ENCODE measurements at regions not wholly inside any gene's neighbourhood (a gene's known extent, or its start where the extent isn't known, plus 50 kb on each side); places are given as distances from the start of the nearest gene placed in this dataset.

DNA sequence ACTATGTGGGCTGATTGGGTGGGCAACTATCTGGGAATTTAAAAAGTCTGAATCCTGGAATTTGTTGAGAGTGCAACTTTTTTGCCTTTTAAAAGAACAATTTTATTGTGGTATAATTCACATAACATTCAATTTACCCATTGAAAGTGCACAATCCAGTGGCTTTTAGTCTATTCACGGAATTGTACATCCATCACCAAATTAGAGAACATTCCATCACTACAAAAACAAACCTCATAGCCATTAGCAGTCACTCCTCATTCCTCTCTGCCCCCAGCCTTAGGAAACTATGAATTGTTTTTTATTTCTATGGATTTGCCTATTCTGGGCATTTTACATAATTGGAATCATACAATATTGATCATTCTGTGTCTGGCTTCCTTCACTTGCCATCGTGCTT lies 101.8 kb upstream of the ALDH1A3 start (continued):
- TF ChIP-seq, protein P1, sequence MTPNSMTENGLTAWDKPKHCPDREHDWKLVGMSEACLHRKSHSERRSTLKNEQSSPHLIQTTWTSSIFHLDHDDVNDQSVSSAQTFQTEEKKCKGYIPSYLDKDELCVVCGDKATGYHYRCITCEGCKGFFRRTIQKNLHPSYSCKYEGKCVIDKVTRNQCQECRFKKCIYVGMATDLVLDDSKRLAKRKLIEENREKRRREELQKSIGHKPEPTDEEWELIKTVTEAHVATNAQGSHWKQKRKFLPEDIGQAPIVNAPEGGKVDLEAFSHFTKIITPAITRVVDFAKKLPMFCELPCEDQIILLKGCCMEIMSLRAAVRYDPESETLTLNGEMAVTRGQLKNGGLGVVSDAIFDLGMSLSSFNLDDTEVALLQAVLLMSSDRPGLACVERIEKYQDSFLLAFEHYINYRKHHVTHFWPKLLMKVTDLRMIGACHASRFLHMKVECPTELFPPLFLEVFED (CRISPR knock-in tag; conservative IDR thresholded peaks at IDR 0.05), result no peak
- TF ChIP-seq TAF1 (IDR thresholded peaks at IDR 0.05; ENCODE audit: control insufficient read depth, extremely low read depth, insufficient read depth, low read length, severe bottlenecking) (no peak), BRD4 (IDR thresholded peaks at IDR 0.05) (no peak)

DNA sequence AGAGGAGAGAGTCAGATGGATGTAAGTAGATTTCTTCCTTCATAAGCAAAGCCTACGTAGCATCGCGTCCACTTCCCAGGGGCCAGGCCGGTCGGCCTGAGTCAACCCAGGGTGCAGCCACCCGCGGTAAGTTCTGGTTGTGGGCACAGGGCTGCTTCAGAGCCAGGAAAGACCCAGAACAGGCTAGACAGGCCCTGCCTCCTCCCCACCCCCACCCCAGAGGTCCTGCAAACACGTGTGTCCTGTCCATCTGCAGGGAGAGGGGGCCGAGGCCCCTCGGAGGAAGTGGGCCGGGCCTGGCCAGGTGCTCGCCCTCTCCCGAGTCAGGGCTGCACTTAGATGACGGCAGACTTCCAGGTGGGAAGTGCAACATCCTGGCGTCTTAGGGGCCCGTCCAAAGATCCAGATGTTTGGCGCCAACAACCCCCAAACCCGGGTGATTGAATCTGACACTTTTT lies 100.8 kb upstream of the ALDH1A3 start:
- Histone ChIP-seq H3K79me2 (ENCODE audit: control insufficient read depth, insufficient read depth, low read length) (no peaks in the 10 kb centered on the region), H3K9me3 (replicated peaks; ENCODE audit: control insufficient read depth, insufficient read depth, low read depth, low read length) (no peaks in the 10 kb centered on the region), H3K9me1 (ENCODE audit: control insufficient read depth, insufficient read depth, low read length) (no peaks in the 10 kb centered on the region), H3K9ac (ENCODE audit: insufficient read depth in 1 of 2, low read depth in 2 of 2, low read length in 2 of 2) (no peak overlapping the region), H4K20me1 (replicated peaks; ENCODE audit: control insufficient read depth, insufficient read depth, low read length) (no peaks in the 10 kb centered on the region), H3K4me2 (ENCODE audit: insufficient read depth, low read length) (no peak overlapping the region), H2AFZ (ENCODE audit: low read depth, low read length) (no peak overlapping the region), H3K4me1 (replicated peaks in 1 of 2; ENCODE audit: control insufficient read depth in 2 of 2, insufficient read depth in 2 of 2, low read length in 2 of 2) (no peaks in the 10 kb centered on the region), H3K36me3 (ENCODE audit: control insufficient read depth, insufficient read depth, low read length) (no peaks in the 10 kb centered on the region), H3K27me3 (ENCODE audit: control insufficient read depth in 2 of 2, insufficient read depth in 2 of 2, low read length in 2 of 2) (peaks cover 23 to 58% of the 10 kb centered on the region in 2 experiments), H3K4me3 (no peak overlapping the region), H3K27ac (ENCODE audit: extremely low read depth, low read depth, low read length) (no peak overlapping the region)
- ChIA-PET CTCF (ENCODE audit: low intra/inter-chr PET ratio) (no interaction called here), POLR2A (no interaction called here)
- TF ChIP-seq ZNF12 (CRISPR knock-in tag; IDR thresholded peaks at IDR 0.05) (no peak), KLF1 (tag; IDR thresholded peaks at IDR 0.05) (no peak), SMAD1 (IDR thresholded peaks at IDR 0.05; ENCODE audit: low read depth, low read length, partially characterized antibody) (no peak), RBM15 (IDR thresholded peaks at IDR 0.05; ENCODE audit: insufficient read depth, low read length) (no peak), MTA3 (IDR thresholded peaks at IDR 0.05; ENCODE audit: borderline replicate concordance) (no peak), RFX1 (IDR thresholded peaks at IDR 0.05) (no peak), ZNF140 (CRISPR knock-in tag; IDR thresholded peaks at IDR 0.05) (no peak), SMARCA4 (IDR thresholded peaks at IDR 0.05) (no peak), NUFIP1 (IDR thresholded peaks at IDR 0.05; ENCODE audit: partially characterized antibody) (no peak)
- TF ChIP-seq, protein P2, sequence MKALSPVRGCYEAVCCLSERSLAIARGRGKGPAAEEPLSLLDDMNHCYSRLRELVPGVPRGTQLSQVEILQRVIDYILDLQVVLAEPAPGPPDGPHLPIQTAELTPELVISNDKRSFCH (CRISPR knock-in tag; IDR thresholded peaks at IDR 0.05), result no peak
- TF ChIP-seq, protein P2 (tag; IDR thresholded peaks at IDR 0.05), result no peak
- BruUV-seq (replicated peaks), result no TSS peak
- WGBS (ENCODE audit: insufficient coverage, low coverage, missing lambda C conversion rate), result 7% methylated on average over 13 of the region's 18 CpGs
- no peak for ATAC-seq
- no peak for DNase-seq (ENCODE audit: extremely low read depth in 1 of 4, low spot score in 3 of 4)
- intact Hi-C loops (cut with micrococcal nuclease), result no loop called here
- no peak for FAIRE-seq
- in situ Hi-C loops (cut with MboI), result no loop called here

All from K562 (cell line).